GM19043 (cell line): ENCODE measurements at regions not wholly inside any gene's neighbourhood (a gene's known extent, or its start where the extent isn't known, plus 50 kb on each side); places are given as distances from the start of the nearest gene placed in this dataset.

Experiments
- ATAC-seq: cut with Tn5 transposase; IDR thresholded peaks from one replicate; pipeline ENCODE4 v1.9.1; 2021; ENCODE audit warnings: low read depth; ENCODE audit not compliant: unreplicated experiment

- ATAC-seq, result no peak
These were observed 260.6 kb upstream of the RPL38 start for GRCh38 chr17:73942703-73943415.

GRCh38 chr17:73943416-73944110 is 259.9 kb upstream of the RPL38 start:
- ATAC-seq, result no peak

DNA sequence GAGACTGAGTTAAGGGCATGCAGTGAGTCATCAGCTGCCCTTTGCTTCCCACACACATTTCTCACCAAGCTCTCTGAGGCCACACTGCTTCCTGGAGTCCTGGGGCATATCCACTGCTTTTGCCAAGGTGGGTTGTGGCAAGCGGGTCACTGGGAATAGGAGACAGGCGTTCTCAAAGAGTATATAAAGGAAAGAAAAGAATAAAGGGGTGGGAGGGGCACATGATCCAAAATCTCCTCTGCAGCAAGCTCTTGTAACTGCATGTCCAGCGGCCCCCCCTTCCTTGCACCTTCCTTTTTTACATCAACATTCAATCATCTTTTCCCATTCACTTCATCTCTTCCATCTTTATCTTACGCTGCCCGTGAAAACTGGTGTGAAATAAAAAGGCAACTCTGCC is 259.1 kb upstream of the RPL38 start:
- no peak for ATAC-seq

- ATAC-seq, result no peak
These were observed 256.1 kb upstream of the RPL38 start for GRCh38 chr17:73947281-73947965.

GRCh38 chr17:73947966-73948355 is 255.5 kb upstream of the RPL38 start:
- ATAC-seq, result no peak

DNA sequence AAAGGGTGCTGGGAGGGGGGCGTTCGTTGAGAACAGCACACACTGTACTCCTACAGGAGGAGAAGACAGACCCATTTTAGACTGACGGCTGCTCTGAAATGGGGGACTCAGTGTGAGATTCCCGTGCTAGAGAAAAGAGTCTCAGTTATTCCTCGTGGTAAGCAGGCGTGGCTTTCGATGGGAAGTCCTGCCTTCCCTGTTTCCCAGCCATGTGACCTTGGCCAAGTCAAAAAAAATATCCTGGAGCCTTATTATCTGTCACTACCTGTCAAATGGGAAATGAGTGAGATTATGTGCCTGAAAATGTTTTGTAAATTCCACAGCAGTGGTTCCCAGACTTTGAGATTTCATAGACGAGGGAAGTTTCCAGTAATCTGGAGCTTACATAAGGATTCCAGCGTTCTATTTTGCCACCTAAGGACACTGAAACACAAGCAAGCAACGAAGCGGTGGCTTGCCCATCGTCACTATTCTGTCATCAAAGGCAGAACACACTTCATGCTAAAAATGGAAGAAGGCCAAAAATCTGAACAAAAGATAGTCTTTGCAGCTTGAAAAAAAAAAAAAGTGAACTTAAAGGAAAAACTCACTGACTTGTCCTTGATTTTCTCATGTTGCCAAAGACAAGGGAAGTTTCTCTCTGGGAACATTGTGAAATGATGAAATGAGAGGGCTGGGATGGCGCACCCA is 253.4 kb upstream of the RPL38 start:
- no peak for ATAC-seq

- ATAC-seq, result no peak
These were observed 252.9 kb upstream of the RPL38 start for GRCh38 chr17:73950593-73950914.

- no peak for ATAC-seq
These were observed 251.4 kb upstream of the RPL38 start for GRCh38 chr17:73952082-73952479.

DNA sequence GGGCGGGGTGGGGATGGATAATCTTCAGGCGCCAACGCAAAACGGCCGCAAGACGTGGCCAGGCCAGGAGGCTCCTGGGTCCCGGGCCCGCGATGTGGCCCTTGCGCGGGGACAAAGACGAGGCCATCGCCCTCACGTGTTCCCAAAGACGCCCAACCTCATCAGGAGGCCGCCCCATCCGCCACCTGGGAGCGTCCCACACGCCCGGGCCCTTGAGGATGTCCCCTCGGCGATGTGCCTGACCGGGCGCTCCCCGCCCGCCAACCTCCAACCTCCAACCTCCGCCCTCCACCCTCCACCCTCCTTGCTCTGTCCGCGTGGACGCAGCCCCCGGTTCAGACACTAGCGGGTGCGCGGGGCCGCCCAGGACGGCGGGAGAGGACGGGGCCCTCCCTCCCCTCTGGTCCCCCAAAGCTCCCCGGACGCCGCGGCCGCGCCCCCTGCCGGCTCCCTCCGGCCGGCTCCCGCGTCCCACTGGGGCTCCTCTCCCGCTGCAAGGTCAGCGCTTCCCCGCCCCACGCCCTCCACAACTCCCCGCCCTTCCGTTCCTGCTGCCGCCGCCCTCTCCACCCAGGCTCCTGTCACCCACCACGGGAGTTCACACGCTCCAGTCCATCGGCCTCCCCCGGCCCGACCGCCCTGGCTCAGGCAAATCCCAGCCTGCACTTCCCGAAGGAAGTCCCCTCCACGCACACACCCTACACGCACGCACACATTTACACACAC is 250.8 kb upstream of the RPL38 start:
- ATAC-seq, result no peak

- ATAC-seq, result no peak
These were observed 250.1 kb upstream of the RPL38 start for GRCh38 chr17:73953206-73954033.

GRCh38 chr17:73954951-73955350 is 248.5 kb upstream of the RPL38 start:
- no peak for ATAC-seq

GRCh38 chr17:73955616-73956015 is 247.9 kb upstream of the RPL38 start:
- ATAC-seq, result no peak

DNA sequence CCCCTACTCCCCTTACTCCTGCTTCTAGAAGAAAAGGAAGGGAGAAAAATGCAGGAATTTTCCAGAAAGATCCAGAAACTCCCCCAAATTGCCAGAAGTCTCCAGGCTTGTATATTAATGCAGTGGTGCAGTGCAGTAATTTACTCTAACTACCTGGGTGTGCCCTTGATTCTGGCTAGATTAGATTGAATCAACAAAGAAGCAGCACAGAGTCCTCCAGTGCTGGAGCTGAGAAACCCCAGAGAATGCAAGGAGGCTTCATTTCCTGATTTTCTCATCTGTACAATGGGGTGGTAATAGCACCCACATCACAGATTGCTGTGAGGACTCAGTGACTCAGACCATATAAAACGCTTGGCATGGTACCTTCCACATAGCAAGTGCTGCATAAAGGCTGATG is 247.3 kb upstream of the RPL38 start:
- ATAC-seq, result no peak

DNA sequence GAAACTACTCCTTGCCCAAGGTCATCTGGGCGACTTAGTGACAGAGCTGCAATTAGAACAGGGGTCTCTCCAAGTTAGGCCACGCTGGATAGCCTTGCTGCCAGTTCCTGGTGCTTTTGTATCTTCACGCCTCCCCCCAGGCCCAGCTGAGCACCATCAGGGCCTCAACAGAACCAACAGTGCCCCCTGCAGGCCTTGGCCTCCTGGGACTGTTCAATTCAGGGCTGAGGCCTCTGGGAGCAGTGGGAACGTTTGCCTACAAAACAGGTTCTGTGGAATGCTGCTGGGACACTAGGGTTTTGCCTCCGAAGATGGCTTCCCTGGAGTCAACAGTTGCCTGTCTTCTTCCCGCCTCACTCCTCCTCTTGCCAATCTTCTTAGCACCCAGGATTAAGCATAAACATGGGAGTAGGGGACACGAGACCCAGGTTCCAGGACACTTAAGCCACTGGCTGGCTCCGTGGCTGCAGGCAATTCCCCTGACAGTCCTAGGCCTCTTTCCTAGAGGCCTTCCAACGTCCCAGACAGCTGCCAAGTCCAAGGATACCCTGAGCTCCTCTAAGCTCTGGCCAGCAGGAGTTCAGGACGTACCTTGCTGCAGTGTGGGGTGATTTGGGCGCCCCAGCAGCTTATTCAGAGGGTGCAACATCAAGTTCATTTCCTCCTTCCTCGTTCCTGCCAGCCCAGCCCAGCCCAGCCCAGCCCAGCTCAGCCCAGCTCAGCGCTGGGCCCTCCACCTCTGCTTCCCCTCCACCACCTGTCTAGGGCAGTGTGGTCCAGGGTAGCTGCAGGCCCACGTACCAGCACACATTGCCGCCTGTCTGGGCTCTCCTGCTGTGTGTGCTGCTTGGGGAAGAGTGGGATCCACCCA is 246.6 kb upstream of the RPL38 start:
- no peak for ATAC-seq

DNA sequence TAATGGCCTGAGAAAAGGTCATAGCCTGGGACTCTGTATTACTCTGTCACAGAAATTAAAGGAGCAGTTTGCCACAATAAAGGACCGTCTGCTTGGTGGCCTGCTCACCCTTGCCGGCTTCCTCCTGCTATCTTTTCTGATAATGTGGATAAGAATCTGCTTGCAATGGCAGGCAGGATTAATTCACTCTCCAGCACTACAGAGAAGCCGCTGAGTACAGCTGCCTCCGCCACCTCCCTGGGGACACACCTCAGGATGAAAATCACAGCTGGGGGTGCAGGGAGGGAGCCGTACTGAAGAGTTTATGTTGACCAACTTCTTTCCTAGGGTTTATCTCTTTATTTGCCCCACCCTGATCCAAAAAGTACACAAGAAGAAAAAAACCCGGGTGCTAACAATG is 245.9 kb upstream of the RPL38 start:
- no peak for ATAC-seq

GRCh38 chr17:73958453-73958852 is 245.0 kb upstream of the RPL38 start:
- ATAC-seq, result no peak

DNA sequence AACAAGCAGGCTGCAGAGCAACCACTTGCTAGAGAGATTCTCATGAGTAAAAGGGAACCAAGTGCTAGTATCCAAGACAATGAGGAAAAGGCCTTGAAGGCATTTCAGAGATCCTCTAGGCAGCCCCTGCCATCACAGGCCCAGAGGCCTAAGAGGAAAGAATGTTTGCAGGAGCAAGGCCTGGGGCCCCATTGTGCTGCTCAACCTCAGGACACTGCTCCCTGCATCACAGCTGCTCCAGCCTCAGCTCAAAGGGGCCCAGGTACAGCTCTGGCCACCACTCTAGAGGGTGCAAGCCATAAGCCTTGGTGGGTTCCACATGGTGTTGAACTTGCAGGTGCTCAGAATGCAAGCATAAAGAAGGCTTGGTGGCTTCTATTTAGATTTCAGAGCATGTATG is 243.0 kb upstream of the RPL38 start:
- no peak for ATAC-seq

GRCh38 chr17:73962308-73962707 is 241.2 kb upstream of the RPL38 start:
- no peak for ATAC-seq

DNA sequence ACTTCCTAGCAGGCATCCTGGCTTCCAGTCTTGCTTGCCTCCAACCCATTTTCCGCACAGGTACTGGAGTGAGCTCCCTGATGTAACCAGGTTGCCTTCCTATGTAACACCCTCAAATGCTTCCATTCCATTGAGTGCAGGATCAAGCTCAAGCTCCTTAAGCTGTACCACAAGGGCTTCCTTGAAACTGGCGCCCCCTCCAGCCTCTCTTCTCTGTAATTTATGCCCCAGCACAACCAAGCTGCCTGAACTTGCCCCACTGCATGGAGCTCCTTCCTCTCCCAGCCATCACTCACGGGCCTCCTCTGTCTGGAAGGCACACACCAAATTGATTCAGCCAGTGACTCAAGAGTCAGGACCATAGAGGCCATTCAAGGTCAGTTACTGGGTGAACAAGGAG is 234.8 kb upstream of the RPL38 start:
- ATAC-seq, result no peak
